Upper lobe of left lung (tissue), 4 donors: ENCODE measurements at regions not wholly inside any gene's neighbourhood (a gene's known extent, or its start where the extent isn't known, plus 50 kb on each side); places are given as distances from the start of the nearest gene placed in this dataset.

Source experiments
- POLR2A ChIP-seq, 4 donors: fragments of 450-650 bp; IDR thresholded peaks; one replicate each; pipeline ENCODE4 v1.5.1; 2016 to 2017; ENCODE audit warnings: antibody characterized with exemption in 4 of 4, mild to moderate bottlenecking in 2 of 4
- TF ChIP-seq, protein P1 (sequence below), 6 experiments: fragments of 450-650 bp in 4 of 6; fragments of 200-600 bp in 2 of 6; sonication (generic) in 2 of 6; IDR thresholded peaks; one replicate each; pipeline ENCODE4 v1.5.1; 2016 to 2019; ENCODE audit warnings: antibody characterized with exemption in 6 of 6

DNA sequence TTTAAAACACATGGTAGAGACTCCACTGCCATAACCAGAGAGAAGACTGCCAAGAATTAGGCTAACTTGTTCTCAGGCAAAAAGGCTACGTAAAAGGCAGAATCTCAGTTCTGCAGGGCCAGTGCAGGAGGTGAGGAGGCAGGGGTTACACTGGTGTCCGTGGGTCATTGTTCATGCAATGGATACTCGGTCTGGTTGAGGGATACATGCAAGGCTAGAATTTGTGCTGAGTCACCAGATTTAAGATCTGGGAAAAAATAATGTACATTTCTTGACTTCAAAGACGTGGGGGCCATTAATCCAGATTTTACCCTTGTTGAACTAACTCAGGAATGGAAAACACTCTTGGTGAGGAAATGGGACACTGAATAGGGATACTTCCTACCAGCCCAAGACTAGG, 52.3 kb upstream of the DPH5 start:
- TF ChIP-seq, protein P1, sequence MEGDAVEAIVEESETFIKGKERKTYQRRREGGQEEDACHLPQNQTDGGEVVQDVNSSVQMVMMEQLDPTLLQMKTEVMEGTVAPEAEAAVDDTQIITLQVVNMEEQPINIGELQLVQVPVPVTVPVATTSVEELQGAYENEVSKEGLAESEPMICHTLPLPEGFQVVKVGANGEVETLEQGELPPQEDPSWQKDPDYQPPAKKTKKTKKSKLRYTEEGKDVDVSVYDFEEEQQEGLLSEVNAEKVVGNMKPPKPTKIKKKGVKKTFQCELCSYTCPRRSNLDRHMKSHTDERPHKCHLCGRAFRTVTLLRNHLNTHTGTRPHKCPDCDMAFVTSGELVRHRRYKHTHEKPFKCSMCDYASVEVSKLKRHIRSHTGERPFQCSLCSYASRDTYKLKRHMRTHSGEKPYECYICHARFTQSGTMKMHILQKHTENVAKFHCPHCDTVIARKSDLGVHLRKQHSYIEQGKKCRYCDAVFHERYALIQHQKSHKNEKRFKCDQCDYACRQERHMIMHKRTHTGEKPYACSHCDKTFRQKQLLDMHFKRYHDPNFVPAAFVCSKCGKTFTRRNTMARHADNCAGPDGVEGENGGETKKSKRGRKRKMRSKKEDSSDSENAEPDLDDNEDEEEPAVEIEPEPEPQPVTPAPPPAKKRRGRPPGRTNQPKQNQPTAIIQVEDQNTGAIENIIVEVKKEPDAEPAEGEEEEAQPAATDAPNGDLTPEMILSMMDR (IDR thresholded peaks at IDR 0.05): no peak
- TF ChIP-seq POLR2A (IDR thresholded peaks at IDR 0.05): no peak
